ENCODE measurements at regions not wholly inside any gene's neighbourhood (a gene's known extent, or its start where the extent isn't known, plus 50 kb on each side); places are given as distances from the start of the nearest gene placed in this dataset.

GRCh38 chr1:82634266-82634665 lies 833.5 kb downstream of the ADGRL2 start:
- TF ChIP-seq TAF1 (IDR thresholded peaks at IDR 0.05; ENCODE audit: borderline replicate concordance, low read depth, low read length) (no peak), POLR2AphosphoS5 (IDR thresholded peaks at IDR 0.05; ENCODE audit: low read depth, low read length) (no peak), POLR2A (IDR thresholded peaks at IDR 0.05; ENCODE audit: low read depth, low read length) (no peak)
